ENCODE measurements at regions not wholly inside any gene's neighbourhood (a gene's known extent, or its start where the extent isn't known, plus 50 kb on each side); places are given as distances from the start of the nearest gene placed in this dataset.

DNA sequence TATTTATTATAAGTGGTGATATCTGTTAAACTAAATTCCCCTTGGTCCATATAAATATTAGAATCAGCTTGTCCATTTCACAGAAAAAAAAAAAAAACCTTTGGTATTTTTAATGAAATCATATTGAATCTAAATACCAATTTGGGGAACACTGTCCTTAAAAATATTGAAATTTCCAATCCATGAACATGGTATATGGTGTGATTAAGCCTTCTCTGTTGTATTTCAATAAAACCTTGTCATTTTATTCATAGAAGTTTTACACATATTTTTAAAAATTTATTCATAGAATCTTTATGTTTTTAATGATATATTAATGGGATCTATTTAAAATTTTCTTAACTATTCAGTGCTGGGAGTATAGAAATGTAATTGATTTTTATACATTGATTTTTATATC, 135.3 kb downstream of the CEP120 start:
- no peak for ATAC-seq
- in situ Hi-C loops (cut with HindIII; ENCODE audit: low pct_unique_long_range_greater_than_20kb, low sequenced_read_pairs) = no loop called here
- no peak for DNase-seq (ENCODE audit: low read depth, low spot score)
- Histone ChIP-seq H3K36me3 (ENCODE audit: control insufficient read depth, insufficient read depth, low read length) (no peaks in the 10 kb centered on the region), H3K4me3 (ENCODE audit: low read depth in 2 of 2, low read length in 2 of 2) (no peak overlapping the region), H3K27ac (ENCODE audit: low read length) (no peak overlapping the region), H3K27me3 (ENCODE audit: control insufficient read depth, insufficient read depth, low read length) (peaks cover 27% of the 10 kb centered on the region), H3K9me3 (ENCODE audit: control insufficient read depth, insufficient read depth, low read depth, low read length) (no peaks in the 10 kb centered on the region), H3K4me1 (ENCODE audit: control insufficient read depth, insufficient read depth, low read length) (no peaks in the 10 kb centered on the region)
- BruUV-seq (replicated peaks) = no TSS peak
- TF ChIP-seq POLR2AphosphoS5 (IDR thresholded peaks at IDR 0.05; ENCODE audit: low read depth, low read length) (no peak), SIN3A (IDR thresholded peaks at IDR 0.05; ENCODE audit: borderline replicate concordance, insufficient read depth, low read depth, low read length) (no peak)
- TF ChIP-seq, protein P1, sequence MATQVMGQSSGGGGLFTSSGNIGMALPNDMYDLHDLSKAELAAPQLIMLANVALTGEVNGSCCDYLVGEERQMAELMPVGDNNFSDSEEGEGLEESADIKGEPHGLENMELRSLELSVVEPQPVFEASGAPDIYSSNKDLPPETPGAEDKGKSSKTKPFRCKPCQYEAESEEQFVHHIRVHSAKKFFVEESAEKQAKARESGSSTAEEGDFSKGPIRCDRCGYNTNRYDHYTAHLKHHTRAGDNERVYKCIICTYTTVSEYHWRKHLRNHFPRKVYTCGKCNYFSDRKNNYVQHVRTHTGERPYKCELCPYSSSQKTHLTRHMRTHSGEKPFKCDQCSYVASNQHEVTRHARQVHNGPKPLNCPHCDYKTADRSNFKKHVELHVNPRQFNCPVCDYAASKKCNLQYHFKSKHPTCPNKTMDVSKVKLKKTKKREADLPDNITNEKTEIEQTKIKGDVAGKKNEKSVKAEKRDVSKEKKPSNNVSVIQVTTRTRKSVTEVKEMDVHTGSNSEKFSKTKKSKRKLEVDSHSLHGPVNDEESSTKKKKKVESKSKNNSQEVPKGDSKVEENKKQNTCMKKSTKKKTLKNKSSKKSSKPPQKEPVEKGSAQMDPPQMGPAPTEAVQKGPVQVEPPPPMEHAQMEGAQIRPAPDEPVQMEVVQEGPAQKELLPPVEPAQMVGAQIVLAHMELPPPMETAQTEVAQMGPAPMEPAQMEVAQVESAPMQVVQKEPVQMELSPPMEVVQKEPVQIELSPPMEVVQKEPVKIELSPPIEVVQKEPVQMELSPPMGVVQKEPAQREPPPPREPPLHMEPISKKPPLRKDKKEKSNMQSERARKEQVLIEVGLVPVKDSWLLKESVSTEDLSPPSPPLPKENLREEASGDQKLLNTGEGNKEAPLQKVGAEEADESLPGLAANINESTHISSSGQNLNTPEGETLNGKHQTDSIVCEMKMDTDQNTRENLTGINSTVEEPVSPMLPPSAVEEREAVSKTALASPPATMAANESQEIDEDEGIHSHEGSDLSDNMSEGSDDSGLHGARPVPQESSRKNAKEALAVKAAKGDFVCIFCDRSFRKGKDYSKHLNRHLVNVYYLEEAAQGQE (IDR thresholded peaks at IDR 0.05; ENCODE audit: insufficient read depth in 1 of 2, low read depth in 2 of 2, low read length in 1 of 2) = no peak
- TF ChIP-seq, protein P2, sequence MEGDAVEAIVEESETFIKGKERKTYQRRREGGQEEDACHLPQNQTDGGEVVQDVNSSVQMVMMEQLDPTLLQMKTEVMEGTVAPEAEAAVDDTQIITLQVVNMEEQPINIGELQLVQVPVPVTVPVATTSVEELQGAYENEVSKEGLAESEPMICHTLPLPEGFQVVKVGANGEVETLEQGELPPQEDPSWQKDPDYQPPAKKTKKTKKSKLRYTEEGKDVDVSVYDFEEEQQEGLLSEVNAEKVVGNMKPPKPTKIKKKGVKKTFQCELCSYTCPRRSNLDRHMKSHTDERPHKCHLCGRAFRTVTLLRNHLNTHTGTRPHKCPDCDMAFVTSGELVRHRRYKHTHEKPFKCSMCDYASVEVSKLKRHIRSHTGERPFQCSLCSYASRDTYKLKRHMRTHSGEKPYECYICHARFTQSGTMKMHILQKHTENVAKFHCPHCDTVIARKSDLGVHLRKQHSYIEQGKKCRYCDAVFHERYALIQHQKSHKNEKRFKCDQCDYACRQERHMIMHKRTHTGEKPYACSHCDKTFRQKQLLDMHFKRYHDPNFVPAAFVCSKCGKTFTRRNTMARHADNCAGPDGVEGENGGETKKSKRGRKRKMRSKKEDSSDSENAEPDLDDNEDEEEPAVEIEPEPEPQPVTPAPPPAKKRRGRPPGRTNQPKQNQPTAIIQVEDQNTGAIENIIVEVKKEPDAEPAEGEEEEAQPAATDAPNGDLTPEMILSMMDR (IDR thresholded peaks at IDR 0.05) = no peak
- intact Hi-C loops (cut with micrococcal nuclease; ENCODE audit: unreplicated experiment) = no loop called here
- CTCF ChIA-PET = no interaction called here
- POLR2A ChIA-PET = no interaction called here

DNA sequence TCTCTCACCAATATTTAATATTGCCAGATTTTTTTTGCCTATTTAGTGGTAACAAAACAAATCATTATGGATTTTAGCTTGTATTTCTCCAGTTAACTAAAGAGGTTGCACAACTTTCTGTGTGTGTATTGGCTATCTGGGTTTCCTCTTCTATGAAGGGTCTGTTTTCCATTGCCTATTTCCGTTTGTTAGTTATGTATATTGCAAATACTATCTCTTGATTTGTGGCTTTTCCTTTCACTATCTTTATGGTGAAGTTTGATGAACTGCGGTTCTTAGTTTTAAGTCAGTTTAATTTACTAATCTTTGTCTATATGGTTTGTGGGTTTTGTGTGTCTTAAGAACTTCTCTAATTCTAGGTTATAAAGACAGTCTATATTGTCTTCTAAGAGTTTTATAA, 136.3 kb downstream of the CEP120 start:
- Histone ChIP-seq H3K9me3 (ENCODE audit: control insufficient read depth, insufficient read depth, low read depth, low read length) (no peaks in the 10 kb centered on the region), H3K36me3 (ENCODE audit: control insufficient read depth, insufficient read depth, low read length) (no peaks in the 10 kb centered on the region), H3K4me1 (ENCODE audit: control insufficient read depth, insufficient read depth, low read length) (no peaks in the 10 kb centered on the region), H3K27ac (ENCODE audit: low read length) (no peak overlapping the region), H3K4me3 (ENCODE audit: low read depth in 2 of 2, low read length in 2 of 2) (no peak overlapping the region), H3K27me3 (ENCODE audit: control insufficient read depth, insufficient read depth, low read length) (peaks cover 28% of the 10 kb centered on the region)
- no peak for ATAC-seq
- DNase-seq (ENCODE audit: low read depth, low spot score) = no peak
- BruUV-seq (replicated peaks) = no TSS peak
- POLR2A ChIA-PET = no interaction called here
- intact Hi-C loops (cut with micrococcal nuclease; ENCODE audit: unreplicated experiment) = no loop called here
- TF ChIP-seq, protein P2 (IDR thresholded peaks at IDR 0.05) = no peak
- TF ChIP-seq, protein P1 (IDR thresholded peaks at IDR 0.05; ENCODE audit: insufficient read depth in 1 of 2, low read depth in 2 of 2, low read length in 1 of 2) = no peak
- TF ChIP-seq TCF7L2 (IDR thresholded peaks at IDR 0.05; ENCODE audit: low read depth, low read length) = no peak
- TF ChIP-seq POLR2AphosphoS5 (IDR thresholded peaks at IDR 0.05; ENCODE audit: low read depth, low read length) = no peak
- TF ChIP-seq SIN3A (IDR thresholded peaks at IDR 0.05; ENCODE audit: borderline replicate concordance, insufficient read depth, low read depth, low read length) = no peak
- in situ Hi-C loops (cut with HindIII; ENCODE audit: low pct_unique_long_range_greater_than_20kb, low sequenced_read_pairs) = no loop called here
- CTCF ChIA-PET = no interaction called here

Measured in Panc1 (cell line).